Heart left ventricle (tissue), 16 donors: ENCODE measurements at regions not wholly inside any gene's neighbourhood (a gene's known extent, or its start where the extent isn't known, plus 50 kb on each side); places are given as distances from the start of the nearest gene placed in this dataset.
A peak's percentile ranks its signal among the peaks of the same experiment; 100 is the strongest.
"Not testable (repeated sequence)": the region's sequence is repeated elsewhere in the genome, so short reads cannot be mapped to it uniquely, and the experiment has no call there.

Source experiments
- ATAC-seq, 4 donors: fragments of 200-7000 bp; cut with Tn5 transposase; one replicate each; pipeline ENCODE4 v1.9.1; 2020 to 2022; ENCODE audit warnings: moderate library complexity in 4 of 4, mild to moderate bottlenecking in 3 of 4, moderate number of reproducible peaks in 1 of 4
- DNase-seq, 5 donors: peaks; one replicate each; pipeline ENCODE4 v3.0.0-alpha.2; 2020
- H3K27ac ChIP-seq, 12 donors: fragments of 200-600 bp; sonication (generic) in 4 of 12; one replicate each; pipeline versions ENCODE4 v1.5.0 to v1.8.0; 2016 to 2022; ENCODE audit warnings: mild to moderate bottlenecking in 2 of 12
- H3K27me3 ChIP-seq, 9 donors: fragments of 200-600 bp; sonication (generic) in 2 of 9; one replicate each; pipeline versions ENCODE4 v1.5.1 to v1.8.0; 2016 to 2022; ENCODE audit warnings: mild to moderate bottlenecking in 3 of 9
- H3K36me3 ChIP-seq, 9 donors: fragments of 200-600 bp; sonication (generic) in 2 of 9; one replicate each; pipeline versions ENCODE4 v1.5.0 to v1.8.0; 2018 to 2022; ENCODE audit warnings: mild to moderate bottlenecking in 2 of 9
- H3K4me1 ChIP-seq, 12 donors: fragments of 200-600 bp; sonication (generic) in 4 of 12; one replicate each; pipeline versions ENCODE4 v1.5.0 to v1.8.0; 2016 to 2022; ENCODE audit warnings: mild to moderate bottlenecking in 3 of 12
- H3K4me3 ChIP-seq, 12 donors: fragments of 200-600 bp; sonication (generic) in 4 of 12; one replicate each; pipeline versions ENCODE4 v1.5.0 to v1.8.0; 2017 to 2022; ENCODE audit warnings: mild to moderate bottlenecking in 9 of 12, moderate library complexity in 4 of 12
- H3K9me3 ChIP-seq, 12 donors: fragments of 200-600 bp; sonication (generic) in 4 of 12; one replicate each; pipeline versions ENCODE4 v1.5.0 to v1.8.0; 2016 to 2022; ENCODE audit warnings: mild to moderate bottlenecking in 1 of 12
- CTCF ChIP-seq, 12 donors: fragments of 200-600 bp; sonication (generic) in 4 of 12; IDR thresholded peaks; one replicate each; pipeline versions ENCODE4 v1.5.0 to v1.8.0; 2018 to 2022; ENCODE audit warnings: antibody characterized with exemption in 12 of 12, mild to moderate bottlenecking in 5 of 12
- POLR2A ChIP-seq, 2 donors: fragments of 450-650 bp; IDR thresholded peaks; one replicate each; pipeline ENCODE4 v1.6.1; 2017; ENCODE audit warnings: antibody characterized with exemption in 2 of 2, mild to moderate bottlenecking in 2 of 2, moderate library complexity in 2 of 2
- WGBS, 4 donors: extraction: QIAGEN DNeasy Blood & Tissue Kit in 2 of 4; methylation state at CpG; one replicate each; pipeline versions ENCODE4 v1.1.5 to v1.1.7; 2013 to 2018; 5-methylcytosine and 5-hydroxymethylcytosine counted together
- intact Hi-C, 10 donors: fragments of 100-400 bp; cut with DNase I; formaldehyde crosslinking; loops; one replicate each; pipeline versions ENCODE4 v1.11.1 to v1.14.2; 2022
- donor health status: ischemic (EF 13 %, LVEDD 7.1; RV severe dilation, severe dysfunction).
- donor health status: healthy with polysubstance abuse.
- donor health status: DM: no; HTN: yes; CAD: no.
- donor health status: DM: no; HTN: no; CAD: no.
- donor health status: ischemic (EF 25% LVEDD 6.9; RV normal size, moderate dysfunction).
- donor health status: ischemic (EF 25% LVEDD 5.7; RV mildly dilated, moderate dysfunction).
- donor health status: healthy.
- donor health status: DM: yes; HTN: yes; CAD: no.
- donor health status: ischemic (EF 35%, LVEDD 5.7; RV mildly dilated, moderate dysfunction).
- donor health status: nonischemic (EF 11% LVEDD 7.7; RV severe dilation, severe dysfunction).
- donor health status: DM: yes; HTN: yes; CAD: no.
- donor health status: PGD.
- donor health status: ischemic (EF 29% LVEDD 5.4; RV normal size, mild dysfunction).
- donor health status: nonischemic (EF 23%, LVEDD 6.1; RV moderate dilation, normal function).

- Histone ChIP-seq H3K36me3 (no peaks in the 10 kb centered on the region), H3K27me3 (no peaks in the 10 kb centered on the region), H3K9me3 (no peaks in the 10 kb centered on the region), H3K27ac (no peak overlapping the region), H3K4me1 (no peaks in the 10 kb centered on the region), H3K4me3 (no peak overlapping the region)
- no peak for TF ChIP-seq CTCF (IDR thresholded peaks at IDR 0.05)
- no peak for TF ChIP-seq POLR2A (IDR thresholded peaks at IDR 0.05)
- ATAC-seq = no peak
- 88 to 96% (median 94%) methylated on average over 1 of the region's 1 CpG for WGBS, 4 donors
- intact Hi-C loops = no loop called here
- no peak for DNase-seq
Observed at GRCh38 chr4:125590158-125590557, 275.4 kb downstream of the FAT4 start.

- no peak for DNase-seq
- H3K27ac ChIP-seq = no peak overlapping the region
- no peaks in the 10 kb centered on the region for H3K27me3 ChIP-seq
- no peaks in the 10 kb centered on the region for H3K9me3 ChIP-seq
- no peak for ATAC-seq
- H3K4me1 ChIP-seq = no peaks in the 10 kb centered on the region
- no peaks in the 10 kb centered on the region for H3K36me3 ChIP-seq
- TF ChIP-seq CTCF (IDR thresholded peaks at IDR 0.05) (no peak), POLR2A (IDR thresholded peaks at IDR 0.05) (no peak)
- intact Hi-C loops = no loop called here
- 92 to 96% (median 94%) methylated on average over 8 of the region's 8 CpGs for WGBS, 4 donors
- no peak overlapping the region for H3K4me3 ChIP-seq
Observed at GRCh38 chr4:125591290-125591689, 276.5 kb downstream of the FAT4 start.

GRCh38 chr4:125594056-125594602 is 279.4 kb downstream of the FAT4 start:
- intact Hi-C loops = no loop called here
- H3K27ac ChIP-seq = no peak overlapping the region
- DNase-seq (no peak), ATAC-seq (no peak)
- no peak overlapping the region for H3K4me3 ChIP-seq
- no peaks in the 10 kb centered on the region for H3K4me1 ChIP-seq
- no peak for TF ChIP-seq POLR2A (IDR thresholded peaks at IDR 0.05)
- no peaks in the 10 kb centered on the region for H3K27me3 ChIP-seq
- H3K9me3 ChIP-seq = no peaks in the 10 kb centered on the region
- no peaks in the 10 kb centered on the region for H3K36me3 ChIP-seq
- WGBS, 4 donors = 81 to 87% (median 87%) methylated on average over 4 of the region's 4 CpGs

GRCh38 chr4:125605926-125606325 is 291.2 kb downstream of the FAT4 start:
- H3K4me3 ChIP-seq, H3K4me1 ChIP-seq, intact Hi-C loops, H3K27me3 ChIP-seq, H3K27ac ChIP-seq, H3K36me3 ChIP-seq, ATAC-seq, H3K9me3 ChIP-seq, DNase-seq: not testable (repeated sequence)
- WGBS, 4 donors = 88 to 92% (median 90%) methylated on average over 2 of the region's 2 CpGs

- Histone ChIP-seq H3K36me3 (no peaks in the 10 kb centered on the region), H3K27ac (peak overlapping the region in 2 of 12 donors; percentile 21 to 38), H3K9me3 (no peaks in the 10 kb centered on the region), H3K4me1 (no peaks in the 10 kb centered on the region), H3K27me3 (no peaks in the 10 kb centered on the region), H3K4me3 (peak overlapping the region in 2 of 12 donors; percentile 19 to 29)
- DNase-seq = no peak
- TF ChIP-seq POLR2A (IDR thresholded peaks at IDR 0.05) (no peak), CTCF (IDR thresholded peaks at IDR 0.05) (no peak)
- intact Hi-C loops = loop anchor here in 1 of 10 donors (10.0 kb wide), 1 partner anchor 115 kb away; no protein-coding TSS in a partner anchor
- no peak for ATAC-seq
- 39 to 58% (median 44%) methylated on average over 3 of the region's 3 CpGs for WGBS, 4 donors
Observed at GRCh38 chr4:125620066-125620860, 305.5 kb downstream of the FAT4 start.
